ENCODE measurements at regions not wholly inside any gene's neighbourhood (a gene's known extent, or its start where the extent isn't known, plus 50 kb on each side); places are given as distances from the start of the nearest gene placed in this dataset.

- Histone ChIP-seq H3K36me3 (ENCODE audit: insufficient read depth, insufficient read length, low read length) (no peaks in the 10 kb centered on the region), H3K9ac (ENCODE audit: insufficient read length, low read depth) (no peak overlapping the region), H3K4me1 (ENCODE audit: insufficient read depth, insufficient read length) (no peaks in the 10 kb centered on the region), H3K9me3 (ENCODE audit: insufficient read depth, low read length) (peaks cover 37% of the 10 kb centered on the region), H3K4me3 (ENCODE audit: insufficient read length, low read depth) (no peak overlapping the region), H3K27me3 (ENCODE audit: insufficient read depth, insufficient read length) (no peaks in the 10 kb centered on the region)
- TF ChIP-seq SUZ12 (IDR thresholded peaks at IDR 0.05; ENCODE audit: extremely low read depth, insufficient read depth, insufficient read length), result no peak
- no peak for TF ChIP-seq YY1 (IDR thresholded peaks at IDR 0.05; ENCODE audit: insufficient read depth, insufficient read length)
- no peak for TF ChIP-seq ZNF274 (IDR thresholded peaks at IDR 0.05; ENCODE audit: low read depth, low read length)
- DNase-seq (ENCODE audit: low read depth, low spot score), result no peak
These were observed 78.5 kb upstream of the KCND3 start for GRCh38 chr1:112067989-112068388.

GRCh38 chr1:112070677-112071076 is 81.2 kb upstream of the KCND3 start:
- Histone ChIP-seq H3K27me3 (ENCODE audit: insufficient read depth, insufficient read length) (no peaks in the 10 kb centered on the region), H3K4me1 (ENCODE audit: insufficient read depth, insufficient read length) (no peaks in the 10 kb centered on the region), H3K9me3 (ENCODE audit: insufficient read depth, low read length) (peaks cover 29% of the 10 kb centered on the region), H3K36me3 (ENCODE audit: insufficient read depth, insufficient read length, low read length) (no peaks in the 10 kb centered on the region), H3K4me3 (ENCODE audit: insufficient read length, low read depth) (no peak overlapping the region), H3K9ac (ENCODE audit: insufficient read length, low read depth) (no peak overlapping the region)
- no peak for DNase-seq (ENCODE audit: low read depth, low spot score)
- TF ChIP-seq ZNF274 (IDR thresholded peaks at IDR 0.05; ENCODE audit: low read depth, low read length), result no peak
- no peak for TF ChIP-seq YY1 (IDR thresholded peaks at IDR 0.05; ENCODE audit: insufficient read depth, insufficient read length)
- TF ChIP-seq SUZ12 (IDR thresholded peaks at IDR 0.05; ENCODE audit: extremely low read depth, insufficient read depth, insufficient read length), result no peak

GRCh38 chr1:112074711-112075110 is 85.2 kb upstream of the KCND3 start:
- Histone ChIP-seq H3K9me3 (ENCODE audit: insufficient read depth, low read length) (peaks cover 29% of the 10 kb centered on the region), H3K4me3 (ENCODE audit: insufficient read length, low read depth) (no peak overlapping the region), H3K9ac (ENCODE audit: insufficient read length, low read depth) (no peak overlapping the region), H3K4me1 (ENCODE audit: insufficient read depth, insufficient read length) (no peaks in the 10 kb centered on the region), H3K27me3 (ENCODE audit: insufficient read depth, insufficient read length) (no peaks in the 10 kb centered on the region), H3K36me3 (ENCODE audit: insufficient read depth, insufficient read length, low read length) (no peaks in the 10 kb centered on the region)
- DNase-seq (ENCODE audit: low read depth, low spot score), result no peak
- no peak for TF ChIP-seq SUZ12 (IDR thresholded peaks at IDR 0.05; ENCODE audit: extremely low read depth, insufficient read depth, insufficient read length)
- TF ChIP-seq YY1 (IDR thresholded peaks at IDR 0.05; ENCODE audit: insufficient read depth, insufficient read length), result no peak
- no peak for TF ChIP-seq ZNF274 (IDR thresholded peaks at IDR 0.05; ENCODE audit: low read depth, low read length)

- no peak for TF ChIP-seq YY1 (IDR thresholded peaks at IDR 0.05; ENCODE audit: insufficient read depth, insufficient read length)
- no peak for TF ChIP-seq ZNF274 (IDR thresholded peaks at IDR 0.05; ENCODE audit: low read depth, low read length)
- no peak for TF ChIP-seq SUZ12 (IDR thresholded peaks at IDR 0.05; ENCODE audit: extremely low read depth, insufficient read depth, insufficient read length)
- H3K4me1 ChIP-seq (ENCODE audit: insufficient read depth, insufficient read length), result no peaks in the 10 kb centered on the region
- H3K27me3 ChIP-seq (ENCODE audit: insufficient read depth, insufficient read length), result no peaks in the 10 kb centered on the region
- no peak overlapping the region for H3K4me3 ChIP-seq (ENCODE audit: insufficient read length, low read depth)
- peaks cover 29% of the 10 kb centered on the region for H3K9me3 ChIP-seq (ENCODE audit: insufficient read depth, low read length)
- no peak for DNase-seq (ENCODE audit: low read depth, low spot score)
- no peaks in the 10 kb centered on the region for H3K36me3 ChIP-seq (ENCODE audit: insufficient read depth, insufficient read length, low read length)
- no peak overlapping the region for H3K9ac ChIP-seq (ENCODE audit: insufficient read length, low read depth)
These were observed 86.1 kb upstream of the KCND3 start for GRCh38 chr1:112075566-112075965.

GRCh38 chr1:112079446-112079845 is 90.0 kb upstream of the KCND3 start:
- no peak for TF ChIP-seq ZNF274 (IDR thresholded peaks at IDR 0.05; ENCODE audit: low read depth, low read length)
- no peak for TF ChIP-seq YY1 (IDR thresholded peaks at IDR 0.05; ENCODE audit: insufficient read depth, insufficient read length)
- TF ChIP-seq SUZ12 (IDR thresholded peaks at IDR 0.05; ENCODE audit: extremely low read depth, insufficient read depth, insufficient read length), result no peak
- Histone ChIP-seq H3K27me3 (ENCODE audit: insufficient read depth, insufficient read length) (peaks cover 2% of the 10 kb centered on the region), H3K4me1 (ENCODE audit: insufficient read depth, insufficient read length) (no peaks in the 10 kb centered on the region), H3K9me3 (ENCODE audit: insufficient read depth, low read length) (no peaks in the 10 kb centered on the region), H3K9ac (ENCODE audit: insufficient read length, low read depth) (no peak overlapping the region), H3K36me3 (ENCODE audit: insufficient read depth, insufficient read length, low read length) (no peaks in the 10 kb centered on the region), H3K4me3 (ENCODE audit: insufficient read length, low read depth) (no peak overlapping the region)
- no peak for DNase-seq (ENCODE audit: low read depth, low spot score)

- Histone ChIP-seq H3K4me3 (ENCODE audit: insufficient read length, low read depth) (no peak overlapping the region), H3K9me3 (ENCODE audit: insufficient read depth, low read length) (no peaks in the 10 kb centered on the region), H3K27me3 (ENCODE audit: insufficient read depth, insufficient read length) (peaks cover 5% of the 10 kb centered on the region), H3K9ac (ENCODE audit: insufficient read length, low read depth) (no peak overlapping the region), H3K36me3 (ENCODE audit: insufficient read depth, insufficient read length, low read length) (no peaks in the 10 kb centered on the region), H3K4me1 (ENCODE audit: insufficient read depth, insufficient read length) (no peaks in the 10 kb centered on the region)
- TF ChIP-seq ZNF274 (IDR thresholded peaks at IDR 0.05; ENCODE audit: low read depth, low read length) (no peak), SUZ12 (IDR thresholded peaks at IDR 0.05; ENCODE audit: extremely low read depth, insufficient read depth, insufficient read length) (no peak), YY1 (IDR thresholded peaks at IDR 0.05; ENCODE audit: insufficient read depth, insufficient read length) (no peak)
- DNase-seq (ENCODE audit: low read depth, low spot score), result peak; percentile 13
These were observed 94.0 kb upstream of the KCND3 start for GRCh38 chr1:112083487-112083886.

GRCh38 chr1:112092656-112093371 is 103.3 kb upstream of the KCND3 start:
- H3K27me3 ChIP-seq (ENCODE audit: insufficient read depth, insufficient read length), result peaks cover 2% of the 10 kb centered on the region
- no peak overlapping the region for H3K9ac ChIP-seq (ENCODE audit: insufficient read length, low read depth)
- no peaks in the 10 kb centered on the region for H3K36me3 ChIP-seq (ENCODE audit: insufficient read depth, insufficient read length, low read length)
- no peak overlapping the region for H3K4me3 ChIP-seq (ENCODE audit: insufficient read length, low read depth)
- H3K9me3 ChIP-seq (ENCODE audit: insufficient read depth, low read length), result no peaks in the 10 kb centered on the region
- TF ChIP-seq YY1 (IDR thresholded peaks at IDR 0.05; ENCODE audit: insufficient read depth, insufficient read length) (no peak), SUZ12 (IDR thresholded peaks at IDR 0.05; ENCODE audit: extremely low read depth, insufficient read depth, insufficient read length) (no peak), ZNF274 (IDR thresholded peaks at IDR 0.05; ENCODE audit: low read depth, low read length) (no peak)
- peak; percentile 6 for DNase-seq (ENCODE audit: low read depth, low spot score)
- peaks cover 2% of the 10 kb centered on the region for H3K4me1 ChIP-seq (ENCODE audit: insufficient read depth, insufficient read length)
